Fibroblast of the aortic adventitia (primary cell): ENCODE measurements at regions not wholly inside any gene's neighbourhood (a gene's known extent, or its start where the extent isn't known, plus 50 kb on each side); places are given as distances from the start of the nearest gene placed in this dataset.
A peak's percentile ranks its signal among the peaks of the same experiment; 100 is the strongest.

Source experiments
- DNase-seq: peaks from one replicate; pipeline ENCODE4 v3.0.0-alpha.2; 2010; ENCODE audit warnings: low read depth
- H3K4me3 ChIP-seq: 2 replicates; pipeline ENCODE4 v1.5.1; 2011; ENCODE audit warnings: low read depth, mild to moderate bottlenecking, control low read depth, low read length, moderate library complexity
- TF ChIP-seq, protein P1 (sequence below): IDR thresholded peaks from 2 replicates; pipeline ENCODE4 v1.5.1; 2011; ENCODE audit warnings: mild to moderate bottlenecking, low read length, control low read depth, inconsistent platforms; ENCODE audit not compliant: insufficient read depth

DNA sequence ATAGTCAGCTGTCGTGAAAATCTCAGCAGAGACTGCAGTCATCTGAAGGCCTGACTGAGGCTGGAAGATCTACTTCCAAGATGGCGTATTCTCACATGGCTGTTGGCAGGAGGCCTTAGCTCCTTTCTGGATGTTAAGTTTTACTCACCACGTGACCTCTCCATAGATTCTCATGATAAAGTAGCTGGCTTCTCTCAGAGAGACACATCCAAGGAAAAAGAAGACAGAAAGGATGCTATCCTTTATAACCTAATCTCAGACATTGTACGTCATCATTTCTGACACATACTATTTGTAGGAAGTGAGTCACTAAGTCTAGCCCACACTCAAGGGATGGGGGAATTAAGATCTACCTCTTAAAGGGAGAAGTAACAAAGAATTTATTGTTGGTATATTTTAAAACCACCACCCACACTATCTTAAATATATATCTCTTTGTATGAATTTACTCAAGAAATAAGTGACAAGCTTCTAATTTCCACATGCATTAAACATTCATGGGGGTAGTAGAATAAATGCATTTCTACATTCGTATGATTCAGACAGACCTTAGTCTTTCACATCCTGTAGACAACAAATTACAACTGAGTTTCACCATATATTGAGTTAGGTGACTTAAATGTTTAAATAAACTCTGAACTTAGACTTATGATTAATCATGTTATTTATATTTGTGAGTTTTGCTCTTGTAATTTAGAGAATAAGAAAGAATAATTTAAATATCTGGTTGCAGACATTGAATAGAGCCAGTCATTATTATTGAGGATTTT is 411.0 kb downstream of the LRIG3 start:
- DNase-seq, result peak; percentile 57
- TF ChIP-seq, protein P1, sequence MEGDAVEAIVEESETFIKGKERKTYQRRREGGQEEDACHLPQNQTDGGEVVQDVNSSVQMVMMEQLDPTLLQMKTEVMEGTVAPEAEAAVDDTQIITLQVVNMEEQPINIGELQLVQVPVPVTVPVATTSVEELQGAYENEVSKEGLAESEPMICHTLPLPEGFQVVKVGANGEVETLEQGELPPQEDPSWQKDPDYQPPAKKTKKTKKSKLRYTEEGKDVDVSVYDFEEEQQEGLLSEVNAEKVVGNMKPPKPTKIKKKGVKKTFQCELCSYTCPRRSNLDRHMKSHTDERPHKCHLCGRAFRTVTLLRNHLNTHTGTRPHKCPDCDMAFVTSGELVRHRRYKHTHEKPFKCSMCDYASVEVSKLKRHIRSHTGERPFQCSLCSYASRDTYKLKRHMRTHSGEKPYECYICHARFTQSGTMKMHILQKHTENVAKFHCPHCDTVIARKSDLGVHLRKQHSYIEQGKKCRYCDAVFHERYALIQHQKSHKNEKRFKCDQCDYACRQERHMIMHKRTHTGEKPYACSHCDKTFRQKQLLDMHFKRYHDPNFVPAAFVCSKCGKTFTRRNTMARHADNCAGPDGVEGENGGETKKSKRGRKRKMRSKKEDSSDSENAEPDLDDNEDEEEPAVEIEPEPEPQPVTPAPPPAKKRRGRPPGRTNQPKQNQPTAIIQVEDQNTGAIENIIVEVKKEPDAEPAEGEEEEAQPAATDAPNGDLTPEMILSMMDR, result no peak

DNA sequence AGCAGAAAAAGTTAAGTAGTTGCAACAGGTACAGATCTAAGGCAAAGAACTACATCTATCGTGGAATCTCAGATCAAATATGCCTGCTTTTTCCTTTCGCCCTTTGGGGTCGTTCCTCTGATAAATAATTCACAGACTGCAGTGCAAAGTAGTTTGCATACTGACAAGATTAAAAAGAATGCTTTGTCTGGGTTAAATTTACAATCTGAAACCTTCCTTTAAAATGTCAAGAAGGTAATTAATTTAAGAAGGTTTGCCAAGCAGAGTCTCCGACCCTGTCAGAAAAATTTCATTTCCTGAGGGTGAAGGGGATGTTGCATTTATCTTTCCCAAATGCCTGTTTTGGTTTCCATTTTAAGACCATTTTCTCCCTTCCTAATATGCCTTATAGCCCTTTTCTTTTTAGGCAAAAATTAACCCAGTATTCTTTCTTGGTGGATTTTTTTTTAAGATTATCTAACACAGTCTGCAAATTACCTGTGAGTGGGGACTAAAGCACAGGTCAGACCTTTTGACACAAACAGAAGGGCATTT is 406.9 kb downstream of the LRIG3 start:
- TF ChIP-seq, protein P1, result no peak

More for the DNA sequence above, 411.0 kb downstream of the LRIG3 start:
- no peak overlapping the region for H3K4me3 ChIP-seq

DNA sequence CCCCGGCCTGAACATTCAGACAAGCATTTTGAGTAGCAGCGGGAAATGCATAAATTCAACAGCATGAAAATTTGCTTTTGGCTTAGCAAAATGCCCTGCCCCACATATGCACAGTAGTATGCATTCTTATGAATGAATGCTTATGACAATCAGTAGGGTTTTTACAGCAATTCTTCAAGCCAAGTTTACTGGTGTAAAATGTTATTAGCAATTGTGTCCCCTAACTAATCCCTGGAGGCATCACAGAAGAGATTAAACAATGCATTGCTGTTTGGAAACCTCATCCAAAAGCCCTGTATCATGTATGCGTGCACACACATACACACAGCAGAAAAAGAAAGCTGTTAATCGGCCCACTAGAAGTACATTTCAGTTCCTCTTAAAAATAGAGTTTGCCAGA is 406.5 kb downstream of the LRIG3 start:
- DNase-seq, result no peak
- no peak overlapping the region for H3K4me3 ChIP-seq
- TF ChIP-seq, protein P1, result no peak

More for the DNA sequence above, 406.9 kb downstream of the LRIG3 start:
- no peak overlapping the region for H3K4me3 ChIP-seq
- DNase-seq, result no peak

DNA sequence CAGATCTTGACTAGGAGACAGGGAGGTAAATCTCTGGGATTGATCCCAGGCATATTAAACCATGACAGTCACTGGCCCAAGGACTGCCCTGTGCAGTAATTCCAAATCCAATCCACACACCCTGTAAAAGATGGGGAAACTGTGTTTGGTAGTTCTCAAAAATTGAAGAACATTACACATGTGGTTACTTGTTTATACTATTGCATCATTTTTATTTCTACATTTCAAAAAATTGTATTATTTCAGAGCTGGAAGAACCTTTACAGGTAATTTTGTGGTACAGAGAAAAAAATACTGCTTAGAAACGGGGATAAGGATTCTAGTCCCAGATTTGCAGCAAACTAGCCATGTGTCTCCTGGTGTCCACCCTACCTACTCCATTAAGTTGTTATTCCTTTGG is 400.5 kb downstream of the LRIG3 start:
- no peak for DNase-seq
- TF ChIP-seq, protein P1, result no peak
- H3K4me3 ChIP-seq, result no peak overlapping the region

DNA sequence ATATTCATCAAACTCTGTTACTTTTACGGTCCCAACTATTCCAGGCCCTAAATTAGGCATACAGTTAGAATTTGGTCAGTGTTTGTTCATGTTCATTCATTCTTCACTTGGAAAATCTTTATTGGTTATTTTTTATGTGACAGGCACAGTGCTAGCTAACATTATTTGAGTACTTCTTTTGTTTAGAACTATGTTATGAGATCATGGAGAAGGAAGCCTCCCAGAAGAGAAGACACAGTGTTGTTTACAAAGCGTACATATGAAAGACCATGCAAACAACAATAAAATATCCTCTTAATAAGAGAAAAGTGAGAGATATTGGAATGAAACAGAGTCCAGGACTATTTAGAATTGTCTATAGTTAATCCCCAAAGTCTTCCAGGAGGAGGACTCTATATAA is 399.2 kb downstream of the LRIG3 start:
- H3K4me3 ChIP-seq, result no peak overlapping the region
- no peak for DNase-seq
- TF ChIP-seq, protein P1, result no peak

DNA sequence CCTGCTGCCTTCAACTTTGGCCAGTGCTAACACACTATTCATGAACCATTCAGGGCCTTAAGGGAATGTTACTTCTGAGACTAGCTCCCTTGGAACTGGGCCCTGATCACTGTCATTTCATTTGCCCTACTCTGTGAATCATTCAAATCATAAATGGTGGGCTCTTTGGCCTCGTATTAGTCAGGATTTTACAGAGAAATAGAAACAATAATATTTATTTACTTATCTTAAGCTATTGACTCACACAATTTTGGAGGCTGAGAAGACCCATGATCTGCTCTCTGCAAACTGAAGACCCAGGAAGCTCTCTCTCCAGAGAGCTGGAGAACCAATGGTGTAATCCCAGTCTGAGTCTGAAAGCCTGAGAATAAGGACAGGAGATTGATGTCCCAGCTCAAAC is 398.5 kb downstream of the LRIG3 start:
- TF ChIP-seq, protein P1, result no peak
- no peak overlapping the region for H3K4me3 ChIP-seq
- DNase-seq, result no peak
